Psoas muscle (tissue), 7 donors: ENCODE measurements at regions not wholly inside any gene's neighbourhood (a gene's known extent, or its start where the extent isn't known, plus 50 kb on each side); places are given as distances from the start of the nearest gene placed in this dataset.

Experiments
- ATAC-seq, 4 donors: fragments of 200-7000 bp; cut with Tn5 transposase; one replicate each; pipeline ENCODE4 v1.9.1; 2020; ENCODE audit warnings: moderate library complexity in 3 of 4, mild to moderate bottlenecking in 2 of 4
- DNase-seq, 2 donors: peaks; one replicate each; pipeline ENCODE4 v3.0.0-alpha.2; 2020
- H3K27ac ChIP-seq: fragments of 200-600 bp; one replicate; pipeline ENCODE4 v1.8.0; 2022
- H3K27me3 ChIP-seq, 3 donors: fragments of 200-600 bp in 1 of 3; one replicate each; pipeline versions ENCODE4 v1.6.1 to v1.8.0; 2013 to 2022; ENCODE audit warnings: low read length in 2 of 3, mild to moderate bottlenecking in 2 of 3, moderate library complexity in 1 of 3; ENCODE audit not compliant: insufficient read depth in 3 of 3
- H3K36me3 ChIP-seq, 2 donors: fragments of 200-600 bp in 1 of 2; one replicate each; pipeline versions ENCODE4 v1.6.1 to v1.8.0; 2013 to 2022; ENCODE audit warnings: low read depth in 1 of 2, mild to moderate bottlenecking in 1 of 2, moderate library complexity in 1 of 2; ENCODE audit not compliant: insufficient read depth in 1 of 2
- H3K4me1 ChIP-seq: fragments of 200-600 bp; one replicate; pipeline ENCODE4 v1.8.0; 2022
- H3K4me3 ChIP-seq: fragments of 200-600 bp; one replicate; pipeline ENCODE4 v1.8.0; 2022; ENCODE audit warnings: mild to moderate bottlenecking
- H3K9me3 ChIP-seq: fragments of 200-600 bp; one replicate; pipeline ENCODE4 v1.8.0; 2022
- WGBS, 3 donors: extraction: QIAGEN DNeasy Blood & Tissue Kit; methylation state at CpG; one replicate each; pipeline versions ENCODE4 v1.1.6 to v1.1.7; 2013; 5-methylcytosine and 5-hydroxymethylcytosine counted together
- intact Hi-C, 2 donors: fragments of 100-400 bp; cut with DNase I; formaldehyde crosslinking; loops; one replicate each; pipeline versions ENCODE4 v1.11.0 to v1.14.2; 2022
- TF ChIP-seq, protein P1 (sequence below): fragments of 200-600 bp; IDR thresholded peaks from one replicate; pipeline ENCODE4 v1.8.0; 2022; ENCODE audit warnings: antibody characterized with exemption
- donor health status: healthy with polysubstance abuse.
- donor health status: DM: no; HTN: no; CAD: no; lungs with moderate emphysema.
- donor health status: Bipolar disorder and iron deficiency.
- donor health status: healthy.
- donor health status: DM: yes; HTN: yes; CAD: no.
- donor health status: DM: no; HTN: no; CAD: no.
- donor health status: DM: yes; HTN: yes; CAD: no.

DNA sequence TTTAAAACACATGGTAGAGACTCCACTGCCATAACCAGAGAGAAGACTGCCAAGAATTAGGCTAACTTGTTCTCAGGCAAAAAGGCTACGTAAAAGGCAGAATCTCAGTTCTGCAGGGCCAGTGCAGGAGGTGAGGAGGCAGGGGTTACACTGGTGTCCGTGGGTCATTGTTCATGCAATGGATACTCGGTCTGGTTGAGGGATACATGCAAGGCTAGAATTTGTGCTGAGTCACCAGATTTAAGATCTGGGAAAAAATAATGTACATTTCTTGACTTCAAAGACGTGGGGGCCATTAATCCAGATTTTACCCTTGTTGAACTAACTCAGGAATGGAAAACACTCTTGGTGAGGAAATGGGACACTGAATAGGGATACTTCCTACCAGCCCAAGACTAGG, 52.3 kb upstream of the DPH5 start:
- Histone ChIP-seq H3K27me3 (no peaks in the 10 kb centered on the region), H3K27ac (no peak overlapping the region), H3K4me3 (no peak overlapping the region), H3K36me3 (peaks cover 0 to 23% of the 10 kb centered on the region in 2 donors), H3K4me1 (no peaks in the 10 kb centered on the region), H3K9me3 (no peaks in the 10 kb centered on the region)
- WGBS, 3 donors = 96 to 98% (median 97%) methylated on average over 4 of the region's 4 CpGs
- TF ChIP-seq, protein P1, sequence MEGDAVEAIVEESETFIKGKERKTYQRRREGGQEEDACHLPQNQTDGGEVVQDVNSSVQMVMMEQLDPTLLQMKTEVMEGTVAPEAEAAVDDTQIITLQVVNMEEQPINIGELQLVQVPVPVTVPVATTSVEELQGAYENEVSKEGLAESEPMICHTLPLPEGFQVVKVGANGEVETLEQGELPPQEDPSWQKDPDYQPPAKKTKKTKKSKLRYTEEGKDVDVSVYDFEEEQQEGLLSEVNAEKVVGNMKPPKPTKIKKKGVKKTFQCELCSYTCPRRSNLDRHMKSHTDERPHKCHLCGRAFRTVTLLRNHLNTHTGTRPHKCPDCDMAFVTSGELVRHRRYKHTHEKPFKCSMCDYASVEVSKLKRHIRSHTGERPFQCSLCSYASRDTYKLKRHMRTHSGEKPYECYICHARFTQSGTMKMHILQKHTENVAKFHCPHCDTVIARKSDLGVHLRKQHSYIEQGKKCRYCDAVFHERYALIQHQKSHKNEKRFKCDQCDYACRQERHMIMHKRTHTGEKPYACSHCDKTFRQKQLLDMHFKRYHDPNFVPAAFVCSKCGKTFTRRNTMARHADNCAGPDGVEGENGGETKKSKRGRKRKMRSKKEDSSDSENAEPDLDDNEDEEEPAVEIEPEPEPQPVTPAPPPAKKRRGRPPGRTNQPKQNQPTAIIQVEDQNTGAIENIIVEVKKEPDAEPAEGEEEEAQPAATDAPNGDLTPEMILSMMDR = no peak
- intact Hi-C loops = no loop called here
- ATAC-seq = no peak
- no peak for DNase-seq

DNA sequence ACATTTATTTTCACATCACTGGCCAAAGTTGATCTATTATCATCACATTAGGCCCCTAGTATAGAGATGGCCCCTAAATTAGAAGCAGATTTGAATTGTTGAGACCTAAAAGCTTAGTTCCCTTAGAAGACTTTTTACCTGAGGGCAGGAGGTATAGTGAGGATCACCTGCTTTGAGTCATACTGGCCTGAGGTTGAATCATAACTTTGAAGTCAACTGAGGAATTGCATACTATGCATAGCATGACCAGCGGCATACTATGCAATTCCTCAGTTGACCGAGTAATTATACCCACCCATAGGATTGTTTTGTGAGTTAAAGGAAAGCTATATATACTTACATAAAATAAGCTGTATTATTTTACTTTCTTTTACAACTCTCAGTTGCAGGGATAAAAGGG, 50.3 kb upstream of the DPH5 start:
- ATAC-seq (no peak), DNase-seq (no peak)
- TF ChIP-seq, protein P1 = no peak
- no peaks in the 10 kb centered on the region for H3K27me3 ChIP-seq
- 99 to 100% (median 99%) methylated on average over 2 of the region's 2 CpGs for WGBS, 3 donors
- H3K4me1 ChIP-seq = peaks cover 11% of the 10 kb centered on the region
- H3K9me3 ChIP-seq = no peaks in the 10 kb centered on the region
- H3K36me3 ChIP-seq = peaks cover 0 to 19% of the 10 kb centered on the region in 2 donors
- no peak overlapping the region for H3K4me3 ChIP-seq
- H3K27ac ChIP-seq = no peak overlapping the region
- intact Hi-C loops = no loop called here
